Fibroblast of pulmonary artery (primary cell): ENCODE measurements at regions not wholly inside any gene's neighbourhood (a gene's known extent, or its start where the extent isn't known, plus 50 kb on each side); places are given as distances from the start of the nearest gene placed in this dataset.
"Not testable (repeated sequence)": the region's sequence is repeated elsewhere in the genome, so short reads cannot be mapped to it uniquely, and the experiment has no call there.

Experiments
- DNase-seq: peaks from one replicate; pipeline ENCODE4 v3.0.0-alpha.2; 2010; ENCODE audit warnings: low read depth
- H3K4me3 ChIP-seq: replicated peaks from 2 replicates; pipeline ENCODE4 v1.5.1; 2011; ENCODE audit warnings: low read depth, mild to moderate bottlenecking, control low read depth, low read length, moderate library complexity
- CTCF ChIP-seq: IDR thresholded peaks from 2 replicates; pipeline ENCODE4 v1.5.1; 2011; ENCODE audit warnings: mild to moderate bottlenecking, control low read depth, low read length, inconsistent platforms; ENCODE audit errors: missing control alignments

DNA sequence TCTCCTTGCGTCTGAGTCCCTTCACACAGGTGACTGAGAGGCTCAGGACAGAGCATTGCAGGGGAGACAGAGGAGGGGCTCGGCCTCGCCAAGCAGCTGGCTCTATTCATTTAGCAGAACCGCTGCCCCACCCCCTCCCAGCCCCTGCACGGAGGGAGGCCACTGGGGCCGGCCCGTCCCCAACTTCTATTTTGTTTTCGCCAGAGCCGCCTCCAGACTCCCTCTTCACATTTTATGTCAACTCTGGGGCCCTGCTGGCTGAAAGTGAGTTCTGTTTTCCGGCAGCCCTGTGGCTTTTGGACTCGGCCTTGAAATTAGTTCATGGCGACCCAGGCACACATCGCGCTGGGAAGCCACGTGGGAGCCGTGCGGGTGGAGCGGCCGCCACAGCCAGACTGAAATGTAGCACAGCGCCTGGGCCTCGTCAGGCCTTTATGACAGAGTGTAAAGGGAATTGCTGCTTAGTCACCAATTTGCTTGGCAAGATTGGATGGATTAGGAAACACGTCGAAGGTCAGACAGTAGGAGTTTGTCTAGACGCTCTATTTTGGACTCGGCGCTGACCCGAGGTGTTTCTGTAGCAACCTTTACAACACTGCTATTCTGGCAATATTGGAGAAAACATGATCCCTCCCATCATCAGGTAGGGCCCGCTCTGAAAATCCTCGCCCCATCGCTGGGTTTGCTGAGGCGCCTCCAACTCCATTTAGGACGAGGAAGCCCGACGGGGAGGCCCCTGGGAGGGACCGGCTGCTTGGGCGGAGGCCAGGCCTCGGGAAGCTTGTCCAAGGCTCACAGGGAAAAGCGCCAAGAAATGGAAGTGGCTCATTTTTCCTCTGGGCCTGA, 90.7 kb upstream of the CTDP1 start:
- peak; percentile 98 for DNase-seq
- TF ChIP-seq CTCF: no peak
- H3K4me3 ChIP-seq: no peak overlapping the region

- no peak for DNase-seq
- no peak for TF ChIP-seq CTCF
- H3K4me3 ChIP-seq: no peak overlapping the region
Observed at GRCh38 chr18:79589601-79590091, 90.0 kb upstream of the CTDP1 start.

- no peak for TF ChIP-seq CTCF
- DNase-seq: peak; percentile 54
- H3K4me3 ChIP-seq: no peak overlapping the region
Observed at GRCh38 chr18:79590191-79591031, 89.2 kb upstream of the CTDP1 start.

- DNase-seq: no peak
- no peak for TF ChIP-seq CTCF
- no peak overlapping the region for H3K4me3 ChIP-seq
Observed at GRCh38 chr18:79591032-79591308, 88.6 kb upstream of the CTDP1 start.

GRCh38 chr18:79592684-79593083, 86.9 kb upstream of the CTDP1 start:
- DNase-seq, H3K4me3 ChIP-seq: not testable (repeated sequence)

DNA sequence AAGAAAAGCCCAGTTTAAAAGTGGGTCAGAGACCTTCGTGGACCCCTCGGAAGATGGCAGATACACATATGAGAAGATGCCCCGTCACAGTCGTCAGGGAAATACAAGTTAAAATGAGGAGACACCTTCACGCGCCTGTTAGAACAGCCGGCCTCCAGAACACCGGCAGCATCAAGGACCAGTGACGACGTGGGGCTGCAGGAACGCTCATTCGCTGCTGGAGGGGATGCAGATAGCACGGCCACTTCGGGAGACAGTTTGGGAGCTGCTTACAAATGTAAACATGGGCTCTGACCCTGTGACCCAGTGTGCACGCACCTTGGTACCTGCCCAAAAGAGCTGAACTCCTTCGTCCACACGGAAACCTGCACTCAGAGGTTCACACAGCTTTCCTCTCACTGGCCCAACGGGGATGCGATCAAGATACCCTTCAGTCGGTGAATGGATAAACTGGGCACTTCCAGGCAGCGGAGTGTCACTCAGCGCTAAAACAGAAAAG, 83.7 kb upstream of the CTDP1 start:
- TF ChIP-seq CTCF: no peak

GRCh38 chr18:79596446-79597175, 83.0 kb upstream of the CTDP1 start:
- no peak overlapping the region for H3K4me3 ChIP-seq
- DNase-seq: no peak
- TF ChIP-seq CTCF: no peak

More for the DNA sequence above, 83.7 kb upstream of the CTDP1 start:
- DNase-seq: no peak
- no peak overlapping the region for H3K4me3 ChIP-seq
